Hepatocyte (in vitro differentiated cells): ENCODE measurements at regions not wholly inside any gene's neighbourhood (a gene's known extent, or its start where the extent isn't known, plus 50 kb on each side); places are given as distances from the start of the nearest gene placed in this dataset.

Source experiments
- DNase-seq: peaks from one replicate; pipeline ENCODE4 v3.0.0-alpha.2; 2016; ENCODE audit warnings: low spot score
- H2AFZ ChIP-seq: fragments of 200-600 bp; sonication (generic); 2 replicates; pipeline ENCODE4 v1.6.0; 2016; ENCODE audit warnings: antibody characterized with exemption, mild to moderate bottlenecking
- H3K27ac ChIP-seq: fragments of 200-600 bp; sonication (generic); 2 replicates; pipeline ENCODE4 v1.5.1; 2016; ENCODE audit warnings: mild to moderate bottlenecking
- H3K27me3 ChIP-seq: fragments of 200-600 bp; sonication (generic); 2 replicates; pipeline ENCODE4 v1.6.1; 2016
- H3K36me3 ChIP-seq: fragments of 200-600 bp; sonication (generic); replicated peaks from 2 replicates; pipeline ENCODE4 v1.5.1; 2016; ENCODE audit warnings: low read depth; ENCODE audit not compliant: insufficient read depth
- H3K4me1 ChIP-seq: fragments of 200-600 bp; sonication (generic); 2 replicates; pipeline ENCODE4 v1.5.1; 2016; ENCODE audit warnings: mild to moderate bottlenecking, moderate library complexity; ENCODE audit not compliant: insufficient read depth
- H3K4me2 ChIP-seq: fragments of 200-600 bp; sonication (generic); 2 replicates; pipeline ENCODE4 v1.6.0; 2016
- H3K4me3 ChIP-seq: fragments of 200-600 bp; sonication (generic); 2 replicates; pipeline ENCODE4 v1.5.1; 2016; ENCODE audit warnings: mild to moderate bottlenecking
- H3K79me2 ChIP-seq: fragments of 200-600 bp; sonication (generic); 2 replicates; pipeline ENCODE4 v1.6.0; 2017; ENCODE audit warnings: mild to moderate bottlenecking
- H3K9me2 ChIP-seq: fragments of 200-600 bp; sonication (generic); replicated peaks from 2 replicates; pipeline ENCODE4 v1.6.0; 2017; ENCODE audit warnings: mild to moderate bottlenecking; ENCODE audit not compliant: insufficient read depth
- H3K9me3 ChIP-seq: fragments of 200-600 bp; sonication (generic); 2 replicates; pipeline ENCODE4 v1.5.1; 2016; ENCODE audit warnings: low read depth, mild to moderate bottlenecking
- H4K20me1 ChIP-seq: fragments of 200-600 bp; sonication (generic); 2 replicates; pipeline ENCODE4 v1.6.0; 2016; ENCODE audit warnings: mild to moderate bottlenecking; ENCODE audit not compliant: insufficient read depth, poor library complexity, severe bottlenecking
- EZH2 ChIP-seq: fragments of 200-600 bp; sonication (generic); IDR thresholded peaks from 2 replicates; pipeline ENCODE4 v1.6.1; 2016; ENCODE audit warnings: antibody characterized with exemption, mild to moderate bottlenecking, borderline replicate concordance
- EZH2phosphoT487 ChIP-seq: fragments of 200-600 bp; sonication (generic); IDR thresholded peaks from one replicate; pipeline ENCODE4 v1.6.1; 2018; ENCODE audit warnings: antibody characterized with exemption, mild to moderate bottlenecking, low read depth, moderate library complexity; ENCODE audit not compliant: unreplicated experiment, severe bottlenecking
- WGBS: methylation state at CpG from one replicate; pipeline ENCODE4 v1.1.6; 2016; ENCODE audit warnings: low lambda C conversion rate; ENCODE audit errors: missing lambda C conversion rate; 5-methylcytosine and 5-hydroxymethylcytosine counted together
- TF ChIP-seq, protein P1 (sequence below): fragments of 200-600 bp; sonication (generic); IDR thresholded peaks from 2 replicates; pipeline ENCODE4 v1.5.1; 2016; ENCODE audit warnings: antibody characterized with exemption, mild to moderate bottlenecking; ENCODE audit not compliant: poor library complexity

DNA sequence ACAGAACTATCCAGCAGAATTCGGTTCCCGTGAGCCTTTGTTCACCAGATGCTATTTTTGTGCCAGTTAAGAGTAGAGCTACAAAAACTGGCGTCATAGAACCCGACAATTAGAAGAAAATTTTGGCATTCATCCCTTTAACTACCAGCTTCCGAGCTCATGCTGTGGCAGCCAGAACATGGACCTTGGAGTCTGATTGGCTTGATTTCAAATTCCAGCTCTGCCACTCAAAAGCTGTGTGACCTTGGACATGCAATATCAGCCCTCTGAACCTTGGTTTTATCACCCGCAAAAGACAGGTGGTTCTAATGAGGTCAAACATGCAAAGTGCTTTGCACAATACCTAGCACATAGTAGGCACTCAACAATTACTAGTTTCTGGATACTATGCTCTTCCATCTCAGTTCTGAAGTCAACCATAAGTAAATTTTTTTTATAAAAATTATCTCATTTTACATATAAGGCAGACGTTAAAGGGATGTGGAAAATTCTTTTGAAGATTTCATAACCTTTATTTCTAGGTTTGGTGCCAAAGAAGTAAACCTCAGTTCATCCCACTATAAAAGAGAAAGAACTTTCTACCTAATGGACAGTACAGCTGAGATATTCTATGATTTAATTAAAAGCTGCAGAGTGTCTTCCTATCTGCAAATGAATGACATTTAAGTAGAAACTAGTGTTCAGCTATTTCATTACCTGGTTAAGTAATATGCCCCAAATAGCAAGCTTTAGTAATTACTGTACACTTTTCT is 331.5 kb downstream of the HAPSTR1 start:
- Histone ChIP-seq H3K4me2 (no peak overlapping the region), H3K4me3 (no peak overlapping the region), H3K27me3 (peaks cover 4% of the 10 kb centered on the region), H3K9me3 (no peaks in the 10 kb centered on the region), H4K20me1 (no peaks in the 10 kb centered on the region), H3K9me2 (no peaks in the 10 kb centered on the region), H3K36me3 (no peaks in the 10 kb centered on the region), H3K79me2 (no peaks in the 10 kb centered on the region), H3K4me1 (no peaks in the 10 kb centered on the region), H2AFZ (no peak overlapping the region), H3K27ac (no peak overlapping the region)
- no peak for DNase-seq
- TF ChIP-seq, protein P1, sequence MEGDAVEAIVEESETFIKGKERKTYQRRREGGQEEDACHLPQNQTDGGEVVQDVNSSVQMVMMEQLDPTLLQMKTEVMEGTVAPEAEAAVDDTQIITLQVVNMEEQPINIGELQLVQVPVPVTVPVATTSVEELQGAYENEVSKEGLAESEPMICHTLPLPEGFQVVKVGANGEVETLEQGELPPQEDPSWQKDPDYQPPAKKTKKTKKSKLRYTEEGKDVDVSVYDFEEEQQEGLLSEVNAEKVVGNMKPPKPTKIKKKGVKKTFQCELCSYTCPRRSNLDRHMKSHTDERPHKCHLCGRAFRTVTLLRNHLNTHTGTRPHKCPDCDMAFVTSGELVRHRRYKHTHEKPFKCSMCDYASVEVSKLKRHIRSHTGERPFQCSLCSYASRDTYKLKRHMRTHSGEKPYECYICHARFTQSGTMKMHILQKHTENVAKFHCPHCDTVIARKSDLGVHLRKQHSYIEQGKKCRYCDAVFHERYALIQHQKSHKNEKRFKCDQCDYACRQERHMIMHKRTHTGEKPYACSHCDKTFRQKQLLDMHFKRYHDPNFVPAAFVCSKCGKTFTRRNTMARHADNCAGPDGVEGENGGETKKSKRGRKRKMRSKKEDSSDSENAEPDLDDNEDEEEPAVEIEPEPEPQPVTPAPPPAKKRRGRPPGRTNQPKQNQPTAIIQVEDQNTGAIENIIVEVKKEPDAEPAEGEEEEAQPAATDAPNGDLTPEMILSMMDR, result no peak
- no peak for TF ChIP-seq EZH2phosphoT487
- no peak for TF ChIP-seq EZH2
- WGBS, result 84% methylated on average over 7 of the region's 7 CpGs

DNA sequence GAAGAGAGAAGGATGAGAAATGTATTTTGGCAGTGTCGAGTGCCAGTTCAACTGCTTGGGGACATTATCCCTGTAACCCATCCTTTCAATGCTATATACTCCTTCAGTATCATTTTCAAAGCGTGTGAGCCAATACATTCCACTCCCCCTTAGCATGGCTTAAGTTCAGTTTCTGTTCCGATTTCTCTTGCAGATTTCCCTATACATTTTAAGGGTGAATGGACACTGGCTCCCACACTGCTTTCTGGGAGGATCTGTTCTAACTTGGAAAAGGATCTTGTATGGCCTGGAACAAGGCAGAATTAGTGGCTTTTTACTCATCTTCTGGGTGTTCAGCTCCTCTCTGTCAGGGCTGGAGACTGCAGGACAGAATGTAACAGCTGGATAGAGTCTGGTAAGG is 333.8 kb downstream of the HAPSTR1 start:
- H3K4me2 ChIP-seq, result no peak overlapping the region
- no peaks in the 10 kb centered on the region for H3K4me1 ChIP-seq
- 78% methylated on average over 3 of the region's 3 CpGs for WGBS
- no peaks in the 10 kb centered on the region for H3K9me2 ChIP-seq
- TF ChIP-seq EZH2phosphoT487 (no peak), EZH2 (no peak)
- H3K4me3 ChIP-seq, result no peak overlapping the region
- DNase-seq, result no peak
- no peaks in the 10 kb centered on the region for H3K9me3 ChIP-seq
- no peaks in the 10 kb centered on the region for H3K79me2 ChIP-seq
- H3K36me3 ChIP-seq, result no peaks in the 10 kb centered on the region
- no peak overlapping the region for H2AFZ ChIP-seq
- no peaks in the 10 kb centered on the region for H4K20me1 ChIP-seq
- peaks cover 4% of the 10 kb centered on the region for H3K27me3 ChIP-seq
- H3K27ac ChIP-seq, result no peak overlapping the region

DNA sequence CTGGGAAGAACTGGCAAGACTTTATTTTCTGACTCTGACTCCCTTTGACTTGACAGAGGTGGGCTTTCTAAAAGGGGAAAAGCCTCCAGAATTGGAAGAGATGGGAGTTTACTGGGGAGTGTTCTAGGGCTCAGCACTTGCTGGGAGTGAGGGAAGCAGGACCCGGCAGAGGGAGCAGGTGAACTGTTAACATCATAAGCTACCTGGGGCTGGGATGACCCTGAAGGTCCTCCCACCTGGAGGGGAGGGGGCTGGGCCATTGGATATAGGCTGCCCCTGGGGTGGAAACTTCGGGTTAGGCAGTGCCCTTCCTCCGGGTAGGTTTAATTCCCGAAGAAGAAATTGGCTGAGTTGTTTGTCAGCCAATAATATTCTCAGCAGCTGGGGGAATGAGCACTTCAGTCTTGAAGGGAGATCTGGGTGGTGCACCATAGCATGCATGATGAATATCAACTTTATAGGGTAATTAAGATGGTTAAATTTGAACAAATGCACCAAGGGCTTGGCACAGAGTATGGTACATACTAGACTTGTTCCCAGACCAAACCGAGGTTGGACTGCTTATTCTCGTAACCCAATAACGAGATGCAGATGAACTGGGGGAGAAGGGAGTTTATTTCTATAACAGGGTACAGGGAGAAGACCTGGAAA is 337.0 kb downstream of the HAPSTR1 start:
- Histone ChIP-seq H3K27me3 (peaks cover 4% of the 10 kb centered on the region), H2AFZ (no peak overlapping the region), H3K4me3 (no peak overlapping the region), H3K36me3 (no peaks in the 10 kb centered on the region), H3K4me2 (no peak overlapping the region), H3K27ac (no peak overlapping the region), H3K9me3 (no peaks in the 10 kb centered on the region), H4K20me1 (no peaks in the 10 kb centered on the region), H3K4me1 (no peaks in the 10 kb centered on the region), H3K9me2 (no peaks in the 10 kb centered on the region), H3K79me2 (no peaks in the 10 kb centered on the region)
- 80% methylated on average over 7 of the region's 7 CpGs for WGBS
- no peak for DNase-seq
- TF ChIP-seq EZH2phosphoT487 (no peak), EZH2 (no peak)
- TF ChIP-seq, protein P1, result no peak

DNA sequence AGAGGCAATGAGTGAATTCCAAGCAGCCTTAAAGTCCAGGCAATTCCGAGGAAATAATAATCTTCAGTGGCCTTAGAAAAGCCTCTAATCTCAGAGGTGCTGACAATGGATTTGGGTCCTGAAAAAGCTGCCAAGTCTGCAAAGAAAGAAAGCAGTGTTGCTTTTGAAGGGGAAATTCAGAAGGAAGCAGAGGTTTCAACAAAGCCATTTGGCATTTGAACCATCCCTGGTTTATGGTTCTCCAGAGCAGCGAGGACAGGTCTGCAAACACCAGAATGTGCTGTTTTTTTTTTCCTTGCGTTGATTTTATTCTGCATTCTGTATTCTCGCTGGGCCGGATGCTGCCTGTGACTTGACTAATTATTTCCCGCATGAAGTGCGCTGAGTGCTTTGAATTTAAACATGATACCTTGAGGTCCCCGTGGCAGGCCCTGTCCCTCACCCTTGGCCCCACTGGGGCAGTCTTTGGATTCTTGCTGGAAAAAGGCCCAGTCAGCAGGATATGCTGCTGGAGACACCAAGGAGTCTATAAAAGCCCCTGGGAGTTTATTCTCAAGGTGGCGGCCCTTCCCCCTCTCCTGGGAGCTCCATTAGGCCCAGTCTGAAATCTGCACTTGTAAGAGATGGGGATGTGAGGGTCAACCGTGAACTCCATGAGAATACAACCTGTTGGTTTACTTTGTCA is 338.3 kb downstream of the HAPSTR1 start:
- H3K9me3 ChIP-seq, result no peaks in the 10 kb centered on the region
- no peak overlapping the region for H3K27ac ChIP-seq
- H3K79me2 ChIP-seq, result no peaks in the 10 kb centered on the region
- H3K4me3 ChIP-seq, result no peak overlapping the region
- no peak overlapping the region for H2AFZ ChIP-seq
- no peaks in the 10 kb centered on the region for H4K20me1 ChIP-seq
- peaks cover 4% of the 10 kb centered on the region for H3K27me3 ChIP-seq
- TF ChIP-seq, protein P1, result no peak
- TF ChIP-seq EZH2 (no peak), EZH2phosphoT487 (no peak)
- H3K9me2 ChIP-seq, result no peaks in the 10 kb centered on the region
- H3K36me3 ChIP-seq, result no peaks in the 10 kb centered on the region
- H3K4me2 ChIP-seq, result no peak overlapping the region
- 72% methylated on average over 10 of the region's 10 CpGs for WGBS
- DNase-seq, result no peak
- H3K4me1 ChIP-seq, result no peaks in the 10 kb centered on the region
